IMR-90 (cell line): ENCODE measurements at regions not wholly inside any gene's neighbourhood (a gene's known extent, or its start where the extent isn't known, plus 50 kb on each side); places are given as distances from the start of the nearest gene placed in this dataset.

Experiments
- ATAC-seq: fragments of 200-7000 bp; cut with Tn5 transposase; 2 replicates; pipeline ENCODE4 v1.9.1; 2020; ENCODE audit warnings: low read depth, mild to moderate bottlenecking, moderate library complexity
- BruUV-seq: library from RNA; stranded (reverse); fragments of 400-500 nt; replicated peaks from 2 replicates; lab custom pipeline; 2021; lab: Mats Ljungman, UMichigan
- CTCF ChIA-PET: fragments of 300-600 bp; formaldehyde crosslinking; extraction: SDS; loops from one replicate; lab custom pipeline; 2021; ENCODE audit warnings: antibody characterized with exemption; lab: Yijun Ruan, JAX
- POLR2A ChIA-PET: fragments of 300-600 bp; sonication (Branson Sonifier 250); formaldehyde crosslinking; loops from one replicate; lab custom pipeline; 2022; ENCODE audit warnings: antibody characterized with exemption; ENCODE audit not compliant: unreplicated experiment; lab: Charles Lee
- DNase-seq: peaks from one replicate; pipeline ENCODE4 v3.0.0; 2013
- H2AFZ ChIP-seq: replicated peaks from 2 replicates; pipeline ENCODE3; 2013; ENCODE audit warnings: low read length, mild to moderate bottlenecking; ENCODE audit not compliant: poor library complexity
- H2AK5ac ChIP-seq: 2 replicates; pipeline ENCODE4 v1.6.1; 2013; ENCODE audit warnings: low read depth, low read length, inconsistent platforms
- H2AK9ac ChIP-seq: replicated peaks from 2 replicates; pipeline ENCODE3; 2013; ENCODE audit warnings: mild to moderate bottlenecking, low read depth, low read length, moderate library complexity; ENCODE audit not compliant: poor library complexity
- H2BK120ac ChIP-seq: 2 replicates; pipeline ENCODE4 v1.6.1; 2013; ENCODE audit warnings: low read depth, low read length, inconsistent platforms
- H2BK15ac ChIP-seq: 3 replicates; pipeline ENCODE4 v1.6.1; 2013; ENCODE audit warnings: low read depth, low read length, inconsistent platforms
- H2BK20ac ChIP-seq: 2 replicates; pipeline ENCODE4 v1.6.1; 2013; ENCODE audit warnings: low read depth, mild to moderate bottlenecking, inconsistent platforms, low read length, moderate library complexity
- H2BK5ac ChIP-seq: 2 replicates; pipeline ENCODE4 v1.6.1; 2013; ENCODE audit warnings: mild to moderate bottlenecking, low read depth, low read length, inconsistent platforms; ENCODE audit not compliant: poor library complexity, severe bottlenecking
- H3K14ac ChIP-seq: replicated peaks from 2 replicates; pipeline ENCODE4 v1.6.1; 2013; ENCODE audit warnings: low read depth, low read length, inconsistent platforms
- H3K18ac ChIP-seq: 2 replicates; pipeline ENCODE4 v1.6.1; 2013; ENCODE audit warnings: low read depth, low read length, control low read depth
- H3K23ac ChIP-seq: 2 replicates; pipeline ENCODE4 v1.6.1; 2013; ENCODE audit warnings: low read depth, low read length, inconsistent platforms
- H3K27ac ChIP-seq: 2 replicates; pipeline ENCODE4 v1.5.1; 2013; ENCODE audit warnings: mild to moderate bottlenecking, control low read depth, low read length; ENCODE audit not compliant: insufficient read depth
- H3K27me3 ChIP-seq: 2 replicates; pipeline ENCODE4 v1.6.1; 2013; ENCODE audit warnings: low read length; ENCODE audit not compliant: control insufficient read depth, insufficient read depth
- H3K36me3 ChIP-seq: 2 replicates; pipeline ENCODE4 v1.6.1; 2013; ENCODE audit warnings: low read length, mixed read lengths; ENCODE audit not compliant: control insufficient read depth, insufficient read depth
- H3K4ac ChIP-seq: 2 replicates; pipeline ENCODE4 v1.6.1; 2013; ENCODE audit warnings: low read depth, low read length, inconsistent platforms
- H3K4me1 ChIP-seq: 2 replicates; pipeline ENCODE4 v1.6.1; 2013; ENCODE audit warnings: low read length, mixed read lengths; ENCODE audit not compliant: control insufficient read depth, insufficient read depth
- H3K4me2 ChIP-seq: 2 replicates; pipeline ENCODE4 v1.6.1; 2013; ENCODE audit warnings: low read depth, mild to moderate bottlenecking, control low read depth, low read length, moderate library complexity
- H3K4me3 ChIP-seq: 2 replicates; pipeline ENCODE4 v1.5.1; 2013; ENCODE audit warnings: low read depth, mild to moderate bottlenecking, control low read depth, low read length, moderate library complexity; ENCODE audit not compliant: insufficient read depth
- H3K56ac ChIP-seq: 2 replicates; pipeline ENCODE4 v1.6.1; 2013; ENCODE audit warnings: low read length, inconsistent platforms; ENCODE audit not compliant: insufficient read depth; ENCODE audit errors: extremely low read depth
- H3K79me1 ChIP-seq, 2 experiments: 2 replicates each; pipeline ENCODE4 v1.6.1; 2013; ENCODE audit warnings: low read length in 2 of 2, inconsistent platforms in 1 of 2, low read depth in 1 of 2
- H3K9ac ChIP-seq: 2 replicates; pipeline ENCODE4 v1.6.1; 2013; ENCODE audit warnings: low read depth, low read length, control low read depth
- H3K9me1 ChIP-seq: 2 replicates; pipeline ENCODE4 v1.6.1; 2013; ENCODE audit warnings: low read length, inconsistent platforms; ENCODE audit not compliant: insufficient read depth
- H3K9me3 ChIP-seq: 2 replicates; pipeline ENCODE4 v1.6.1; 2013; ENCODE audit warnings: low read length; ENCODE audit not compliant: control insufficient read depth, insufficient read depth
- H4K20me1 ChIP-seq: 2 replicates; pipeline ENCODE4 v1.6.1; 2013; ENCODE audit warnings: low read length, inconsistent platforms; ENCODE audit not compliant: insufficient read depth
- H4K5ac ChIP-seq: 2 replicates; pipeline ENCODE4 v1.6.1; 2013; ENCODE audit warnings: mild to moderate bottlenecking, low read depth, low read length, control low read depth
- H4K8ac ChIP-seq, 2 experiments: 2 replicates each; pipeline ENCODE4 v1.6.1; 2013; ENCODE audit warnings: low read depth in 2 of 2, low read length in 2 of 2, control low read depth in 1 of 2, inconsistent platforms in 1 of 2
- H4K91ac ChIP-seq: 2 replicates; pipeline ENCODE4 v1.6.1; 2013; ENCODE audit warnings: low read depth, low read length, inconsistent platforms; ENCODE audit not compliant: insufficient read depth
- BHLHE40 ChIP-seq: fragments of 150-350 bp; IDR thresholded peaks from 2 replicates; pipeline ENCODE4 v1.6.1; 2016; ENCODE audit warnings: mild to moderate bottlenecking, low read depth, low read length
- CEBPB ChIP-seq: IDR thresholded peaks from 2 replicates; pipeline ENCODE4 v1.6.1; 2012; ENCODE audit warnings: low read depth, low read length, improper control_type of control experiment
- CHD1 ChIP-seq: IDR thresholded peaks from 2 replicates; pipeline ENCODE4 v1.6.1; 2012; ENCODE audit warnings: low read depth, low read length, improper control_type of control experiment
- CTCF ChIP-seq: conservative IDR thresholded peaks from 2 replicates; pipeline ENCODE4 v1.5.1; 2012; ENCODE audit warnings: mild to moderate bottlenecking, low read depth, low read length, improper control_type of control experiment
- ELK1 ChIP-seq: fragments of 150-350 bp; IDR thresholded peaks from 2 replicates; pipeline ENCODE4 v1.6.1; 2016; ENCODE audit warnings: low read depth, mild to moderate bottlenecking, low read length, moderate library complexity, borderline replicate concordance
- FOS ChIP-seq: fragments of 150-350 bp; IDR thresholded peaks from 2 replicates; pipeline ENCODE4 v1.6.1; 2016; ENCODE audit warnings: low read depth, low read length
- MAFK ChIP-seq: IDR thresholded peaks from 2 replicates; pipeline ENCODE4 v1.6.1; 2012; ENCODE audit warnings: low read depth, low read length, improper control_type of control experiment
- MAZ ChIP-seq: IDR thresholded peaks from 2 replicates; pipeline ENCODE4 v1.6.1; 2012; ENCODE audit warnings: low read depth, mild to moderate bottlenecking, low read length, improper control_type of control experiment, moderate library complexity, borderline replicate concordance
- MXI1 ChIP-seq: IDR thresholded peaks from 2 replicates; pipeline ENCODE4 v1.6.1; 2012; ENCODE audit warnings: low read depth, mild to moderate bottlenecking, low read length, moderate library complexity, borderline replicate concordance
- NFE2L2 ChIP-seq: fragments of 150-350 bp; IDR thresholded peaks from 2 replicates; pipeline ENCODE4 v1.6.1; 2016; ENCODE audit warnings: low read depth, mild to moderate bottlenecking, low read length
- POLR2A ChIP-seq: IDR thresholded peaks from 2 replicates; pipeline ENCODE4 v1.6.1; 2012; ENCODE audit warnings: mild to moderate bottlenecking, low read depth, low read length
- RAD21 ChIP-seq: IDR thresholded peaks from 2 replicates; pipeline ENCODE4 v1.6.1; 2012; ENCODE audit warnings: low read length, improper control_type of control experiment
- RCOR1 ChIP-seq: IDR thresholded peaks from 2 replicates; pipeline ENCODE4 v1.6.1; 2012; ENCODE audit warnings: mild to moderate bottlenecking, low read length, improper control_type of control experiment; ENCODE audit not compliant: insufficient replicate concordance
- RFX5 ChIP-seq: IDR thresholded peaks from 2 replicates; pipeline ENCODE4 v1.8.0; 2012; ENCODE audit warnings: low read depth, mild to moderate bottlenecking, low read length, moderate library complexity
- SMC3 ChIP-seq: fragments of 150-350 bp; IDR thresholded peaks from 2 replicates; pipeline ENCODE4 v1.6.1; 2016; ENCODE audit warnings: low read depth, mild to moderate bottlenecking, antibody characterized with exemption, low read length, moderate library complexity
- USF2 ChIP-seq: fragments of 150-350 bp; IDR thresholded peaks from 2 replicates; pipeline ENCODE4 v1.6.1; 2017; ENCODE audit warnings: mild to moderate bottlenecking, antibody characterized with exemption, low read length, low read depth
- WGBS, 2 experiments: methylation state at CpG; one replicate each; pipeline versions ENCODE4 v1.1.5 to v1.1.7; 2013; ENCODE audit warnings: missing lambda C conversion rate in 2 of 2; ENCODE audit not compliant: insufficient read length in 1 of 2; ENCODE audit errors: extremely low coverage in 2 of 2; 5-methylcytosine and 5-hydroxymethylcytosine counted together
- dilution Hi-C: fragments of 300-500 bp; cut with HindIII; formaldehyde crosslinking; loops from one replicate; pipeline ENCODE4 v1.14.3; 2018; ENCODE audit warnings: low sequenced_read_pairs; ENCODE audit not compliant: unreplicated experiment
- in situ Hi-C: fragments of 300-500 bp; cut with MboI; formaldehyde crosslinking; loops from 3 replicates; pipeline ENCODE4 v1.14.3; 2019; ENCODE audit warnings: low sequenced_read_pairs, inconsistent platforms, mixed read lengths
- intact Hi-C: fragments of 100-400 bp; cut with micrococcal nuclease; formaldehyde crosslinking; loops from 2 replicates; pipeline ENCODE4 v1.10.0; 2022

- intact Hi-C loops = no loop called here
- H3K18ac ChIP-seq = no peak overlapping the region
- H3K56ac ChIP-seq = no peak overlapping the region
- ChIA-PET POLR2A (no interaction called here), CTCF (no interaction called here)
- BruUV-seq = no TSS peak
- H3K27me3 ChIP-seq = peaks cover 3% of the 10 kb centered on the region; the same call in 1 of the 2 replicates
- no peak overlapping the region for H3K14ac ChIP-seq
- no peak overlapping the region for H2BK15ac ChIP-seq
- in situ Hi-C loops = no loop called here
- TF ChIP-seq MXI1 (no peak), POLR2A (no peak), CEBPB (no peak), NFE2L2 (no peak), USF2 (no peak), CTCF (no peak), RAD21 (no peak), CHD1 (no peak), SMC3 (no peak), BHLHE40 (no peak), RCOR1 (no peak), RFX5 (no peak), FOS (no peak), ELK1 (no peak), MAZ (no peak), MAFK (no peak)
- H2AFZ ChIP-seq = no peak overlapping the region
- ATAC-seq = no peak
- H4K91ac ChIP-seq = no peak overlapping the region
- H3K9me3 ChIP-seq = peaks cover under 1% of the 10 kb centered on the region; the same call in 1 of the 2 replicates
- DNase-seq = no peak
- H3K4me1 ChIP-seq = no peaks in the 10 kb centered on the region
- no peak overlapping the region for H4K8ac ChIP-seq
- no peak overlapping the region for H4K5ac ChIP-seq
- H2BK5ac ChIP-seq = no peak overlapping the region
- no peak overlapping the region for H3K4me3 ChIP-seq
- no peak overlapping the region for H3K4me2 ChIP-seq
- no peak overlapping the region for H2AK9ac ChIP-seq
- no CpG with 5 or more reads among the region's 6 CpGs for WGBS, 2 experiments
- no peaks in the 10 kb centered on the region for H3K9me1 ChIP-seq
- no peaks in the 10 kb centered on the region for H3K36me3 ChIP-seq
- no peak overlapping the region for H2AK5ac ChIP-seq
- H3K4ac ChIP-seq = no peak overlapping the region
- dilution Hi-C loops = no loop called here
- H2BK120ac ChIP-seq = no peak overlapping the region
- H3K79me1 ChIP-seq = no peaks in the 10 kb centered on the region
- H2BK20ac ChIP-seq = no peak overlapping the region
- H3K27ac ChIP-seq = no peak overlapping the region
- no peaks in the 10 kb centered on the region for H4K20me1 ChIP-seq
- H3K9ac ChIP-seq = no peak overlapping the region
- H3K23ac ChIP-seq = no peak overlapping the region
Measured at GRCh38 chr2:128782411-128783192, 463.9 kb upstream of the HS6ST1 start.
